GM18873 (cell line): ENCODE measurements at regions not wholly inside any gene's neighbourhood (a gene's known extent, or its start where the extent isn't known, plus 50 kb on each side); places are given as distances from the start of the nearest gene placed in this dataset.

Experiments used
- ATAC-seq: cut with Tn5 transposase; IDR thresholded peaks from one replicate; pipeline ENCODE4 v1.9.1; 2021; ENCODE audit warnings: mild to moderate bottlenecking, moderate library complexity, moderate number of reproducible peaks; ENCODE audit not compliant: unreplicated experiment, low FRiP score

DNA sequence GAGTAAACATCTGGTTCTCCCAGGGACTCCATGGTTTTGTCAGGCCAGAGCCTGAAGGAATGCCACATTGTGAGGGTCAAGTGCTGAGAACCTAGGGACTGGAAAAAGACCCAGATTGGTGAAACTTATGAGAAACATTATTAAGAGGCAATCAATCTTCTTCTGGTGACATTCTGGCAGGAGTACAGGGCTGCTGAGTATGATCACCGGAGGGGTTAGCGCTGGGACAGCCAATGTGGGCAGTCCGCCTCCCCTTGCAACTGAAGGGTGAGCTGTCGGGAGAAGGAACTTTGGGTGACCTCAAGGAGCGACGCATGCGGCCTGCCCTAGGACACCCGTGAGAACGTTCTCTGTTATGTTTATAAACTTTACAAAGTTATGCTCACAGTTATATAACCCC lies 429.0 kb downstream of the LMO4 start:
- no peak for ATAC-seq

DNA sequence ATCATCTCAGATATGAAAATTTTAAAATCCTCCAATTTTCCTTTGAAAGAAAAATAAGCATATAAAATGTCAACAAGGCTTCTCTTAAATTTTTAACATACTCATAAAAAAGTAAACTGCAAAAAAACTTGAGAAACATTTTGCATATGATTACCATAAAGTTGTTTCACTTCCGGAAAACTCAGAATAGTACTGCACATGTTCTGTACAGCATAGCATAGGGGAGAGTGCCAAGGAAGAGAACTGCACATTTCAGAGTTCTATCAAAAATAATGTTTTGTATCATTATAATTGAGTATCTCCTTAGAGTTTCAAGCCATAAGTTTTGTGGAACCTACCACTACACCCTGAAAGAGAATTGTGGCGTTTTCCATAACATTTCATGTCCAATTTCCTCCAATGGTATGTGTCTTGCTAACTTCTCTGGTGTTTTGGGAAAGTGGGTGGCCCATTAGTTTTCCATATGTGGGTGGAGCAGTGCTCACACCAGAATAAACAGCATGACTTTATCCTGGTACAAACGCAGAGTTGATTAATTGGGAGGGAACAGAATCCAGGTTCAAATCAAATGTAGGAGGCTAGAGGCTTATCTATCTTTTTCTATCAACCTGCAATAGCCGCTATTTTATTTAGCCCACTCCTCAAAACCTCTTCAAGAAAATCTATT lies 430.9 kb downstream of the LMO4 start:
- no peak for ATAC-seq

DNA sequence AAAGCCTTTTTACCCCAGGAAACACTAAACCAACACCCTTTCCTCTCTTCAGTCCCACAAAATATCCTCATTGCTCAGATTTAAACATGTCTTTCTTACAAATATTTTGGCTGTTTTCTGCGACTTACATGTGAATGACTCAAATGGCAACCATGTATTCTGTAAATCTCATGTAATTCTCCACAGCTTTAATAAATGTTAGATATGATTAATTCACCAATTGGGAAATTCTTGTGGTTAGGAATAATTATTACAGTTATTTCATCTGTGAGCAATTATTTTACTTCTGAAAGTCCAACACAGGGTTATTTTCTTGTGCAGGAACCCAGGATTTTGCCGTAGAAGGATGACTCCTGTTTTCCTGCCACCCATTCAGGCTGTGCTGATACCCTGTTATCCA lies 431.5 kb downstream of the LMO4 start:
- ATAC-seq: no peak

DNA sequence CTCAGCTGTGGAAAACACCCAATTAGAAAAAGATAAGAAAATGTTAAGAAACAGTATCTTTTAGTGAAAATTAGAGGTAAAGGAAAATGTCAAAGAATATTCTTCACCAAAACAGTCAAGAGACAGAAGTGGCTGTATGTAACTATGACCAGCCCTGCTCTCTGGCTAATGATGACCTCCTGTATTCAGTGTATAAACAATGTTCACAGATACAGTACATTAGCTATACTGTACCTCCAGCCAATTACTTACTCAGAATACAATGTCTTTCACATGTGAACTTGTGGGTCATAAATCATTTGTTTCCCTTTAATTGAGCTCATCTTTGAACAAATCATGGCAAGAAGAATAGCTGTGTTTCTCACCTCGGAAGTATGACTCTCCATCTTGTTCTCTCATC lies 432.0 kb downstream of the LMO4 start:
- no peak for ATAC-seq

DNA sequence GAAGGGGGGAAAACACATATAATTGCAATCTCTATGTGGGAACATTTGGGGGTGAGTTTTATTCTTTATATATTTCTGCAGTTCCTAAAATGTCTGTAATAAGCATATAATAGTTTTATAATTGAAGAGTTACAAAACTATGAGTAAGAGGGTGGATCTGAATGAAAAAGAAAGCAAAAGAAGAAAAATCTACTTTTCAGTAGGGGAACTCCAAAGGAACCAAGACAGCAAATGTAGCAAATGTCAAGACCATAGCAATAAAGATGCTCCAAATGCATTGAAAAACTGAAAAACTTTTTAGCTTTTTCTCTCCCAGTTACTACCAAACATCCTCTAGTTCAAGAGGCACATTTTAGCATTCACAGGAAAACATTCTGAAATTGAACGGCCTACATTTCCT lies 434.8 kb downstream of the LMO4 start:
- ATAC-seq: no peak

DNA sequence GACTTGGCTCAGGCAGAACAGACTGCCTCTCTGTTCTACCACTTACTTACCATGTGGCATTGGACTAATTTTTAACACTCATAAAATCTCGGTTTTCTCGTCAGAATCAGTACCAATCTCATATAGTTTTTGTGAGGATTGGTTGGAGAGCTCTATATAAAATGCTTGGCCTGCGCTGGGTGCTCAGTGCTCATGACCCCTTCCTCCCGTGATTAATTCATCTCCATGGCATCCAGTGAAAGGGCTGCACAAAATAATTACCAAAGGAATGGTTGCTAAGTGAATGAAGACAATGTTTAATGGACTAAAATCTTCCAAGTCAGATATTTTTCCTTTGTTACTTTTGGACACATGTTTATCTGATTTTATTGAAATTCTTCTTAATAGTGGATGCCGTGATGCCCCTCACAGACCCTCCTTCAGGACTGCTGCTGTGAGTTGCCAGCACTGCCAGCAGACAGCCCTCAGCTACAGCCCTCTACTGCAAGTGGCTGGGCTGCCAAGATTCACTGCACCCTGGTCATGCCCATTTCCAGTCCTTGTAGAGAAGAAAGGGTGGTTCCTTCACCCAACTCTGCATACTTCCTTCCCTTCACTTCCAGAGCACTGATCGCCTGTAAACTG lies 436.5 kb downstream of the LMO4 start:
- ATAC-seq: no peak

DNA sequence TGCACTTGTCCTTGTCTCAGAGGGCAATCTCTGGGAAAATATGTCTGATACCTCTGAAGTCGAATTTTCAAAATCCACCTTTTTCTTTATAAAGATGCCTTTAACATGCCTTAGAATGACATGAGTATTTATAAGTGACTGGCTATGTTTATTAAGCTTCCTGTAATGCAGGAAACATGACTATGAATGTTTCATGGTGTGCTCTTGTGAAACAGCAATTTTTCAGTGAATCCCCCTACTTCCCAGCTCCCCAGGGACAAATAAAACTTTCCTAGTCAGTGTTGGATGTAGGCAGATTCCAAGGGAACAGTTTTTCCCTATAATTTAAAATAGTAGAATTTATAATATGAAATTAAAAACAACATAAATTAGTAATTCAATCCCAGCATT lies 437.0 kb downstream of the LMO4 start:
- no peak for ATAC-seq

DNA sequence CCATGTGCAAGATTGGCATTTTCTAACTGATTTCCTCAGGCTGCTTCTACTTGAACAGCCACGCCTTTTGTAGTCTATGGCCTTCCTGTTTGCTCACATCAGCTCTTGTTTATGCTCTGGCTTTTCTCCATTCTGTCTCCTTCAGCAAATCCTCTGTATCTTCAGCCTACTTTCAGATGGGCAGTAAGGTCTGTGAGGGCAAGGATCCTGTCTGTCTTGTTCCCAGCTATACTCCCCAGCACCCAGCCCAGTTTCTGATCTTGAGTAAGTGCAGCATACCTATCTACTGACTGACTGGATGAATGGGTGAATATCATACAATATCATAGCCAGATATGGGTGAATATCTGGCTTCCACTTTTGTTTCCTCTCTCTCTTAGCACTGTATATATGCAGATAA lies 438.1 kb downstream of the LMO4 start:
- ATAC-seq: no peak

DNA sequence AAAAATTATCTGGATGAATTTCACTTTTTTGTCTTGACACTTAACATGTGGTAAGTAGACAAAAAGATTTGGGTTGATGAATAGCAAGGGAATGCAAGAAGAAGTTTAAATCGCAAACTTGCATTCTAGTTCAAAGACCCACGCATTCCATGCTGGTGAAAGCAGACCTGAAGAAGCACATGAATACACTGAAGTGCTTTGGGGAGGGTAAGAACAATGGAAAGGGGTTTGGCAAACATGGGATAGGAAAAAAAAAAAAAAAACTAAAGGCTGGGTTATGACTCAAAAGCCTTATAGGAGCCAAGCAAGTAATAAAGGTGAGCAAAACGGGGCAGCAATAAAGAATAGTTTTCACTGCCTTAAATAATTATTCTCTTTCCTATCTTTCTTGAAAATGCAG lies 450.2 kb downstream of the LMO4 start:
- ATAC-seq: no peak

DNA sequence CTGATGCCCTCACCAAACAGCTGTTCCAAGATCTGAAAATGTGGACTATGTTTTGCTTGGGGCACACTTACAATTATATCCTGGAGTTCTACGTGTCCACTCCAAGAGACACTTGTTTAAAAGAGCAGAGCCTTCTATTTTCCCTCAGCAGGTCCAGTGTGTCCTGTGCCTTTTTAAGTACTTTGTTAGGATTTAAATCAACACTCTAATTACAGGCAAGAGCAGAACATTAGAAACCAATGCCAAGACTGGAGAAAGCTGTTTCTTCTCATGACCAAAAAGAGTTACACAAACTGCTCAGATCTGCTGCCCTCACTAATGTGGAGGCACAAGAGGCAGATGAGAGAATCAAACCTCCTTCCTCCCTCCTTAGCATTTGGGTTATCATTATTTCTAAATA lies 452.9 kb downstream of the LMO4 start:
- no peak for ATAC-seq

DNA sequence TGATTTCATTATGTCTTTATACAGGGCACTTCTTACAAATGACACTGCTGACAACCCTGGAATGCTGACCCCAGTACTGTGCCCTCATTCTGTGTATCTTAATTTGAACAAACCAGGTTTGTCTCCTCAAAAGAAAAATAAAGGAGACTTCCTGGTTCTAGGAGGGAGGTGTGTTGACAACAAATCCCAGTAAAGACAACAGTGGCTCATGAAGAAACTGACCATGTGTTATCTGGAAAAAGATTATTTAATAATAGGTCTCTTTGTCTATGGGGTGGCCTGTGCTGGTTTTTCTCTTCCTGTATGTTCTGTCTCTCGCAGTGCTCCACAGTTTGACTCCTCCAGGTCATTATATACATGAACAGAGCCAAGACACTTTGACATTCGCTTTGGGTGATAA lies 454.6 kb downstream of the LMO4 start:
- no peak for ATAC-seq

DNA sequence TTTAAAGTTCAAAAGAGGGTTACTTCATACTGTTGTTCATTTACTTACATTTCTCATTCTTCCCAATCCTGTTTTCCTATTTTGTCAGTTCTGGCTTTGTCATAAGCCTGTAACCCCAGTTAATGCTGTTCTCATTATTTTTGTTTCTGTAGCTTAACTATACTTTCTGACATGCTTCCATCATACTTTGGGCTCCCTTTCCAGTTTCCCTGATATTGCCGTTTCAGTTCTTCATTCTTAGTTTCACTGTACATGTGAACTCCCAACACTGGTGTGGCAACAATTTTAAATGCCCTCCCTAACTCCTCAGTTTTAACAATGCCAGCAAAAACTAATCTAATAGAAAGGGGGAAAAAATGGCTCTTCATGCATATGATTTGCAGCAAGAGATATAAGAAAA lies 456.7 kb downstream of the LMO4 start:
- ATAC-seq: no peak

DNA sequence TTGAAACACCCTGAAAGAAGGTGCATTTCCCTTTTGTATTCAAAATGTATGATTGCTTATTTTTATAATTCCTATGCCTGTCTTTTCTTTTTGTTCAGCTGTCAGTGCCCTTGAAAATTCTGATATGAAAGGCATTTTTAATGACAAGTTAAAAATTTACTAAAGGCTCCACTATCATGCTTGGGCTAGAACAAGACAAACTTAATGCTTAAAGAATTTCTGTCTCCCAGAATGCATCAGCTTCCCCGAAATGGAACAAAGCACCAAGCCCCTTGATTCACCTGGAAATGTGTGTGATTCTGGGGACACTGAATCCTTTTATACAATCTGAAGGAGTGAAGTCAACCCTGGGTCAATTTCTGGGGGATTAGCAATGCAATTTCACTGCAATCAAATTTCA lies 457.5 kb downstream of the LMO4 start:
- no peak for ATAC-seq

DNA sequence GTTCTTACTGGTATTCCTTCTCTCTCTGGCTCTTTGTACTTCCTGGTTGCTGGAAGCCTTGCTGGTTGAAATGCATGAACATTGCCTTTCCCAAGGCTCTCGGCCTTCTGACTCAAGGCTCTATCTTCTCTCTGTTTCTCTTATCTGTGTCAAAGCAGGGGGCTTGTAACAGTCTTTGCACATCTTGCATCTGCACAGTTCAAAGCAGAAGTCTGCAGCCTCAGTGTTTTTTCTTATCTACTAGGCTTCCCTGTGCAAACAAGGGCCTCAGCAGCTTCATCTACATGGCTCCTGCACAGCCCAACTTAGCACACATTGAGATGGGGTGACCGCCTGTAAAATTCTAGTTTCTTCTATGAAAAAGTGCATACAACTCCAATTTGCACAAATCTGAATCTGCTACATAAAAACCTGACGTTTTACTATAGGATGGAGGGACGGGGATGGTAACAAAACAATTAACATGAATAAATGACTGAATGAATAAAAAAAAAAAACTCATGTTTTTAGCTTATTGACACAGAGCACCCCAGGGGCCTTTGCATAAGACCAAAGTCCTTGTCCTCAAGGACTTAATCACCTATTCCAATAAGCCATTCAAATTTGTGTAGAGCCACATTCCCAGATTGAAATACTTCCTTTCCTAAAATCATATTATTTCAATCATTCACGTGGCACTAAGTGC lies 458.3 kb downstream of the LMO4 start:
- no peak for ATAC-seq

DNA sequence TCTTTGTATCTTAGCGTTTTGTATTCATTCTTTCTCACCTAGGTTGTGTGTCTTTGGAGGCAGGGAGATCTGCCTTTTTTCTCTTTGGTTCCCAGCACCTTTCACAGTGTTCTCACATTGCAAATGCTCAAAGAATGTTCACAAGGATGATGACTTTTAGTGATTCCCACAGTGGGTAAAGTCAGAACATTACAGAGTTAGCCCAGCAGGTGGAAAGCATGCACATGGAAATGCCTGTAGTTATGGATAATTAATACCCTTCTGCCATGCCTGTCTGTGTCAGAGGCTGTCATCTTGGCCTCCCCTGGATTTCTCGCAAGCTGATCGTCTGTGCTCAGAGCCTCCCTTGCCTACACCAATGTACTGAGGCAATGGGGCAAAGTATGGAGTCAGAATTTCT lies 458.9 kb downstream of the LMO4 start:
- no peak for ATAC-seq

DNA sequence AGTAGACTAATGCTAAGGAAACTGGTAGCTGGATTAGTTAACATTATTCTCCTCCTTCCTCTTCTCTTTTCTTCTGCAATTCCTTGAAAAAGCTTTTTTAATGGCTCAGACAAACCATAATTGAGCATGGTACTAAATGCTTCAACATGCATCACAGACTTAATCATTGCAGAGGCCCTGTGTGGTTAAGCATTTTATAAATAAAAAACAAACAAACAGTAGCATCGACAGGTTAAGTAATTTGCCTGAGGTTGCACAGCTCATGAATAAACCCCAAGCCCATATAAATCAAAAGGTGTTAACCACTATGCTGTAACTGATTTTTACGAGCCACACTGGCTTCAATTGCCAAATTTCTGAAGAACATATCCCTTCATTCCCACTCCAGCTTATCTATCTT lies 462.1 kb downstream of the LMO4 start:
- no peak for ATAC-seq

DNA sequence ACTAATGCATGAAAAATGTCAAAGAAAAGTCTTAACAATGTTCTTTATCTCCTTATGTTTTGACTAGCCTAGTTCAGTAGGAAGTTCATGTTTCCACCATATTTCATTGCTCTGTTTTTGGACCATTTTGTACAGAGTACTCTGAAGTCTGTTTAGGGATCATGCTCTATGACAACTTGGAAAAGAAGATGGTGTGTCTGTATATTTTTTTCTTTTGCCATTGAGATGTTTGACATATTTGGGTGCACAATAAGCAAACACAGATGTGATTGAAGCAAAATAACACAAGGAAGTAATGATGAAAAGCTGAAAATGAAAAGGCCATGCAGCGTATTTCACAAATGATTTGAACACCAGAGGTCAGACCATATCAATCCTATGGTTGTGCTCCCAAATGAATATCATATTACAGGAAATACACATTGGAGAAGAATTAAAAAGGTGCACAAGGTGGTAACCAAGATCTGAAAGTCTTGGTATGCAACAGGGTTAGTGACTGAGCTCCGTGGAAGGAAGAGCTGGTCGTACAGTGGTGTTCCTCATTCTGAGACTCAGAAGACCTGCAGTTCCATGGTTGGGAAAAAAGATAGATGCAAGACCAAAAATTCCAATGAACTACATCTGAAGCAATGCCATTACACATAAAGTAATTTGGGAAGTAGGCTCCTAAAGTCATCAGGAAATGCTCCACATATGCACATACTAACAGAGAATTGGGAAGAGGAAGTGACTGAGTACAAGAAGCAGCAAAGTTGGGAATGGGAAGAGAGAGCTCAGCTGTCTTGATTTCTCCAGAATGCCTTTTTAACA lies 463.5 kb downstream of the LMO4 start:
- no peak for ATAC-seq

DNA sequence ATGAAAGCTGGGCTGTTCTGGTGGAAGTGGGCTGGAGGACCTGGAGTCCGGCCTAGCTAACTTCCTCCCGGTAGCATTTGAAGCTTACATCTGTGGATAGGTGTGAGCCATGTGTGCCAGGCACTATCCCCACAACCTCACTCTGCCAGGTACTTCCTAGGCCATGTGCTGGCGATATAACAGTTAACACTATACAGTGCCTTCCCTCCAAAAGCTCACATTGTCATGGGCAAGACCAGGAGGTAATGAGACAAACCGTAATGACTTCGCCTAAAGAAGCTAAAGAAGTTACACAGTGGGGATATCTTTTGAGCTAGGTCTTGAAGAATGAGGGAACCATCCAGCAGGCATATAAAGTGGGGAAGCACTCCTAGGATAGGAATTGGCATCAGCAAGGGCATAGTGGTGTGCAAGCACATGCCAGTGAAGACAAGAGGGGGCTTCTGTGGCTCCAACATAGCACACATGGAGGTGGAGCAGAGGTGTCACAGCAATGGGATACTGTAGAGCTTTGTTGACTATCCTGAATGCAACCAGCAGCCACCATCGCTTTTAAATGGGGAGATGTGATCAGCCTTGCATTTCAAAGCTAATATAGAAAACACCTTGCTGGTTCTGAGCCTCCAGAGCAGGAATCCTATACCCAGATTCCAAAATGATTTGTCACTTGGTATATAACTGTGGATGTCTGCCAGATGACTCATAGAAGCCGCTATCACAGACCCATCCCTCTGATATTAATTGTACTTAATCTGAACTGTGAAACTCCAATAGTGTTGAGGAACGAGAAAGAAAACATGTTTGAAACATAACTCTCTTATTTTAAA lies 466.3 kb downstream of the LMO4 start:
- ATAC-seq: no peak

DNA sequence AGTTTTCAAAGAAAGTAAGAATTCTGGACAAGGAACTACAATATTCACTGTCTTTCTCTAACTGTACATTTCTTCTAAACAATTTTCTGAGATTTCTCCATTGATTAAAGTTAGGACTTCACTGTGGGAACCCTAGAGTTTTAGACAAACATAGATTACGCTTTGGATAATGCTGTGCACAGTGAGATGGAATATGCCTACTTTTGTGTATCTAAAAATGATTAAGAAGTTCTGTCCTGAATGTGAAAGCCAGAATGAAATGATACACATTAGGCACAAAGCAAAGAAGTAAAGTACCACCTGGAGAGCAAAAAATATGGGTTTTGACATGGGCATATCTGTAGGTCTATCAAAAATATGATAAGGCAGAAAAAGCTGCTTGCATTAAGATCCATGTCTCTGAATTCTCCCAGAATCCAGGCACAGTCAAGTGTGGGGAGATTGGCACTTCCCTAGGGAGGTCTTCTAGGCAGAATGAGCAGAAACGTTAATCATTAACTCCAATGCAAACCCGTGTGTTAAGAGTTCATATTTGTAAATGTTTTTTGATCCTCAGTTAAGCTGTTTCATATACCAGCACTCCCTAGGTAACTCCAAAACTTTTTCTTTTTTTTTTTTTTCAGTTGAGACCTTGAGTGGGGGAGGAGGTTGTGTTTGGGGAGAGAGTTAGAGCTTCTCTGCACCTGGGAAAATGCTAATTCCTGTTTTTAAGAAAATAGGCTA lies 467.1 kb downstream of the LMO4 start:
- no peak for ATAC-seq

DNA sequence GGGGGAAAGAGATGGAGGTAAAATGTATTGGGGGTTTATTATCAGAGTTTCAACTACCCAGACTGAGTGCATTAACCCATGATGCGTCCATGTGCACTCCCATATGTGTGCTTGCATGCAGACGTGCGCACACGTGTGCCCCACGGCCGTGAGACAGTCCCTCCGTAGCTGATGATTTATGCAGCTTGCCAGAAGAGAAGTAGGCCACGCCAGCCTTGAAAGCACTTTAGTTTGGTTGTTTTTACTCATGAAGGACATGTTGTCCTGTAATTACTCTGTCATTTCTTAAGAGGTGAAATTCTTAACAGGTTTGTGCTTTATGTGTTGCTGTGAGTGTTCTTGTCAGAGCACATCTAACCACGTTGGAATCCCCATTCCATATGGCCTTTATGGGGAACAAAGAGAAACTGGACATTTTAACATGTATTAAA lies 467.8 kb downstream of the LMO4 start:
- ATAC-seq: no peak
